ENCODE measurements at regions not wholly inside any gene's neighbourhood (a gene's known extent, or its start where the extent isn't known, plus 50 kb on each side); places are given as distances from the start of the nearest gene placed in this dataset.
A peak's percentile ranks its signal among the peaks of the same experiment; 100 is the strongest.

DNA sequence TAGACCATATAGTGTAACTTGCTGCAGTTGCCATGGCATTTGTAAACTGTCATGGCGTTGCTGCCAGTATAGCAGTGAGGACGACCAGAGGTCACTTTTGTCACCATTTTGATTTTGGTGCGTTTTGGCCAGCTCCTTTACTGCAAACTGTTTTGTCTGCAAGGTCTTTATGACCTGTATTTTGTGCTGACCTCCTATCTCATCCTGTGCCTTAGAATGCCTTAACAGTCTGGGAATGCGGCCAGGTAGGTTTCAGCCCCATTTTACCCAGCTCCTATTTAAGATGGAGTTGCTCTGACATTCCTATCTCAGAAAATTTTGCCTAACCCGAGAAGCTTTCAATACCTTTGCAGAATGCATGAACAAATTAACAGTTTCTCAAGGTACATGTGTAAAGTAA, 914.4 kb upstream of the ACO1 start:
- H4K8ac ChIP-seq (ENCODE audit: low read depth, low read length): no peak overlapping the region
- peaks cover 6 to 12% of the 10 kb centered on the region in 2 experiments for H3K4me1 ChIP-seq (ENCODE audit: control insufficient read depth in 1 of 2, insufficient read depth in 2 of 2, low read length in 2 of 2)
- peak overlapping the region; percentile 12 for H2BK5ac ChIP-seq (ENCODE audit: low read depth, low read length, poor library complexity)
- H3K14ac ChIP-seq (ENCODE audit: low read length): no peak overlapping the region
- H2AK5ac ChIP-seq (ENCODE audit: low read length): no peak overlapping the region
- H3K36me3 ChIP-seq (ENCODE audit: control insufficient read depth in 1 of 2, insufficient read depth in 2 of 2, low read length in 2 of 2): no peaks in the 10 kb centered on the region
- H2BK120ac ChIP-seq (ENCODE audit: insufficient read depth, low read length, poor library complexity): no peak overlapping the region
- H3K18ac ChIP-seq (ENCODE audit: low read length): no peak overlapping the region
- H4K91ac ChIP-seq (ENCODE audit: low read depth, low read length): peak overlapping the region; percentile 79
- H2BK12ac ChIP-seq (ENCODE audit: low read length): no peak overlapping the region
- H3K9me3 ChIP-seq (ENCODE audit: insufficient read depth, low read depth, low read length): no peaks in the 10 kb centered on the region
- peak overlapping the region; percentile 70 for H3K27ac ChIP-seq (ENCODE audit: low read depth, low read length)
- no CpG with 5 or more reads among the region's 5 CpGs for WGBS (ENCODE audit: extremely low coverage, insufficient coverage, insufficient read length)
- no peak overlapping the region for H2AFZ ChIP-seq (ENCODE audit: insufficient read depth, low read length, poor library complexity)
- no peak overlapping the region for H3K23ac ChIP-seq (ENCODE audit: low read length)
- H3K4me2 ChIP-seq (ENCODE audit: low read length): peak overlapping the region; percentile 47
- H3K4ac ChIP-seq (ENCODE audit: low read depth, low read length): no peak overlapping the region
- peaks cover 6% of the 10 kb centered on the region for H3K79me1 ChIP-seq (ENCODE audit: low read length)
- no peaks in the 10 kb centered on the region for H3K27me3 ChIP-seq (ENCODE audit: insufficient read depth, low read length)
- peak; percentile 10 to 47 for DNase-seq
- no peak overlapping the region for H3K4me3 ChIP-seq (ENCODE audit: low read depth, low read length)
- no peaks in the 10 kb centered on the region for H3K79me2 ChIP-seq (ENCODE audit: control insufficient read depth, insufficient read depth, low read length, poor library complexity)
- H3K9ac ChIP-seq (ENCODE audit: low read length): no peak overlapping the region
- no peak overlapping the region for H4K12ac ChIP-seq (ENCODE audit: low read depth, low read length)

DNA sequence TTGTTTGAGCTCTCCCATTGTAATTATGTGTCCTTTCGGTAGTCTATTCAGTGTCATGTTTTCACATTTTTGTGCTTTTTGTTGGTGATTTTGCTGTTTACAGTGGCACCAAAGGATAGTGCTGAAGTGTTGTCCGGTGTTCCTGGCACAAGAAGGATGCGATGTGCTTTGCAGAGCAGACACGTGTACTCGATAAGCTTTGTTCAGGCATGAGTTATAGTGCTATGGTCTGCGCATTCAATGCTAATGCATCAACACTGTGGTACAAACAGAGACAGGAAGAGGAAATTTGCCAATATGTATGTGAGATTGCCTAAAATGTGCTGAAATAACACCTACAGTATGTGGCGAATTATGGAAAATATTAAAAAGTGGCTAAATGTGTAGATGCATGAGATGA, 913.4 kb upstream of the ACO1 start:
- no peaks in the 10 kb centered on the region for H3K79me2 ChIP-seq (ENCODE audit: control insufficient read depth, insufficient read depth, low read length, poor library complexity)
- no peak overlapping the region for H3K4ac ChIP-seq (ENCODE audit: low read depth, low read length)
- H3K14ac ChIP-seq (ENCODE audit: low read length): no peak overlapping the region
- H3K36me3 ChIP-seq (ENCODE audit: control insufficient read depth in 1 of 2, insufficient read depth in 2 of 2, low read length in 2 of 2): no peaks in the 10 kb centered on the region
- H4K12ac ChIP-seq (ENCODE audit: low read depth, low read length): no peak overlapping the region
- peaks cover 6 to 12% of the 10 kb centered on the region in 2 experiments for H3K4me1 ChIP-seq (ENCODE audit: control insufficient read depth in 1 of 2, insufficient read depth in 2 of 2, low read length in 2 of 2)
- H3K9me3 ChIP-seq (ENCODE audit: insufficient read depth, low read depth, low read length): no peaks in the 10 kb centered on the region
- H3K4me2 ChIP-seq (ENCODE audit: low read length): no peak overlapping the region
- H3K18ac ChIP-seq (ENCODE audit: low read length): no peak overlapping the region
- peak overlapping the region; percentile 2 for H2BK12ac ChIP-seq (ENCODE audit: low read length)
- H3K23ac ChIP-seq (ENCODE audit: low read length): no peak overlapping the region
- no CpG with 5 or more reads among the region's 7 CpGs for WGBS (ENCODE audit: extremely low coverage, insufficient coverage, insufficient read length)
- H4K8ac ChIP-seq (ENCODE audit: low read depth, low read length): no peak overlapping the region
- H3K27ac ChIP-seq (ENCODE audit: low read depth, low read length): no peak overlapping the region
- peak overlapping the region; percentile 8 for H2BK120ac ChIP-seq (ENCODE audit: insufficient read depth, low read length, poor library complexity)
- no peak overlapping the region for H4K91ac ChIP-seq (ENCODE audit: low read depth, low read length)
- no peak for DNase-seq
- H3K4me3 ChIP-seq (ENCODE audit: low read depth, low read length): no peak overlapping the region
- no peak overlapping the region for H2AFZ ChIP-seq (ENCODE audit: insufficient read depth, low read length, poor library complexity)
- no peak overlapping the region for H2AK5ac ChIP-seq (ENCODE audit: low read length)
- no peak overlapping the region for H3K9ac ChIP-seq (ENCODE audit: low read length)
- H3K79me1 ChIP-seq (ENCODE audit: low read length): peaks cover 6% of the 10 kb centered on the region
- H3K27me3 ChIP-seq (ENCODE audit: insufficient read depth, low read length): no peaks in the 10 kb centered on the region
- no peak overlapping the region for H2BK5ac ChIP-seq (ENCODE audit: low read depth, low read length, poor library complexity)

DNA sequence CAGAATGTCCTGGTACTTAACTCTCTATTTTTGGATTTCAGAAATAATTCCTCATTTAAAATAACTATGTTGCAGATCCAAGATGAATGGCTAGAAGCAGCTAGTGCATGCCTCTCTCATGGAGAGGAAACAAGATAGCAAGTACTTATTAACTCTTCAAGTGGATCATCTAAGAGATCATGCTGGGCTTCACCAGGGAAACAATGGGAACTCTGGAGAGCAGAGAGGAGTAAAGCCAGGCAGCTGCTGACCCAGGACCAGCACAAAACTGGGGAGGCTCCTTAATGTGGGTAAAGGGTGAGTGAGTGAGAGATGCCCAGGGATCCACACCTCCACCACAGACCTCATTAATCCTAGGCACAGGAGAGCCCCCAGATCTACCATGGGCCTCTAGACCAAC, 897.8 kb upstream of the ACO1 start:
- H3K9ac ChIP-seq (ENCODE audit: low read length): no peak overlapping the region

DNA sequence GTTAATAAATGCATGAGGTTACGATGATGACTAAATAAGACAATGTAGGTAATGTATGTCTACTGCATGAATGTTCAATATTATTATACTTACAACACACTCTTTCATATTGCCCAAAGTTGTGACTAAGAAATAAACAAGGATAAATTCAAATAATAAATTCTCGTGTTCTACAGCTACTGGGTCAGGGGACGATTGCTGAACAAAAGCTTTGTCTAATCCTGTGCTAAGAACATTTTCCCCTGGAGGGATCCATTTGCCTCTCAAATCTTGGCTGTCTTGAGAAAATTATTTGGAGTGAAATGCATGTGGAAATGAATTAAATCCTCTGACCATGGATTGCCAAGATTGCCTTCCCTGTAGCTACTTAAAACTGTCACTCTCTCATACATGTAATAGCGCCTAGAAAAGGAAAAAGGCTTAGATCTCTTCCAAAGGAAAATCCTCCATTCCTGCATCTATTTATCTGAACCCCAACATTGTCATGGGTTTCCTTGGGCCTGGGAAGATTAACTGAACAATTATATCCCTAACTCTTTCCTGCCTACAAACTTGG, 893.8 kb upstream of the ACO1 start:
- Histone ChIP-seq H3K79me1 (ENCODE audit: low read length) (no peaks in the 10 kb centered on the region), H2BK5ac (ENCODE audit: low read depth, low read length, poor library complexity) (no peak overlapping the region), H3K27ac (ENCODE audit: low read depth, low read length) (no peak overlapping the region), H3K79me2 (ENCODE audit: control insufficient read depth, insufficient read depth, low read length, poor library complexity) (no peaks in the 10 kb centered on the region), H4K91ac (ENCODE audit: low read depth, low read length) (no peak overlapping the region), H3K4ac (ENCODE audit: low read depth, low read length) (no peak overlapping the region), H3K4me3 (ENCODE audit: low read depth, low read length) (no peak overlapping the region), H3K23ac (ENCODE audit: low read length) (no peak overlapping the region), H2AFZ (ENCODE audit: insufficient read depth, low read length, poor library complexity) (no peak overlapping the region), H2AK5ac (ENCODE audit: low read length) (no peak overlapping the region), H3K27me3 (ENCODE audit: insufficient read depth, low read length) (no peaks in the 10 kb centered on the region), H4K8ac (ENCODE audit: low read depth, low read length) (no peak overlapping the region), H3K9ac (ENCODE audit: low read length) (no peak overlapping the region), H3K18ac (ENCODE audit: low read length) (no peak overlapping the region), H3K36me3 (ENCODE audit: control insufficient read depth in 1 of 2, insufficient read depth in 2 of 2, low read length in 2 of 2) (no peaks in the 10 kb centered on the region), H3K4me2 (ENCODE audit: low read length) (no peak overlapping the region), H3K14ac (ENCODE audit: low read length) (no peak overlapping the region), H2BK12ac (ENCODE audit: low read length) (no peak overlapping the region), H2BK120ac (ENCODE audit: insufficient read depth, low read length, poor library complexity) (no peak overlapping the region), H3K4me1 (ENCODE audit: control insufficient read depth in 1 of 2, insufficient read depth in 2 of 2, low read length in 2 of 2) (no peaks in the 10 kb centered on the region), H4K12ac (ENCODE audit: low read depth, low read length) (no peak overlapping the region), H3K9me3 (ENCODE audit: insufficient read depth, low read depth, low read length) (no peaks in the 10 kb centered on the region)
- no peak for DNase-seq
- WGBS (ENCODE audit: extremely low coverage, insufficient coverage, insufficient read length): no CpG with 5 or more reads among the region's 4 CpGs

More for the DNA sequence above, 897.8 kb upstream of the ACO1 start:
- no peaks in the 10 kb centered on the region for H3K4me1 ChIP-seq (ENCODE audit: control insufficient read depth in 1 of 2, insufficient read depth in 2 of 2, low read length in 2 of 2)
- no peak overlapping the region for H4K8ac ChIP-seq (ENCODE audit: low read depth, low read length)
- DNase-seq: no peak
- no peaks in the 10 kb centered on the region for H3K36me3 ChIP-seq (ENCODE audit: control insufficient read depth in 1 of 2, insufficient read depth in 2 of 2, low read length in 2 of 2)
- H2BK120ac ChIP-seq (ENCODE audit: insufficient read depth, low read length, poor library complexity): no peak overlapping the region
- no peak overlapping the region for H4K12ac ChIP-seq (ENCODE audit: low read depth, low read length)
- H3K79me2 ChIP-seq (ENCODE audit: control insufficient read depth, insufficient read depth, low read length, poor library complexity): no peaks in the 10 kb centered on the region
- H3K79me1 ChIP-seq (ENCODE audit: low read length): no peaks in the 10 kb centered on the region
- no peak overlapping the region for H3K18ac ChIP-seq (ENCODE audit: low read length)
- no peak overlapping the region for H3K4me3 ChIP-seq (ENCODE audit: low read depth, low read length)
- H2AK5ac ChIP-seq (ENCODE audit: low read length): no peak overlapping the region
- H3K4me2 ChIP-seq (ENCODE audit: low read length): no peak overlapping the region
- no peak overlapping the region for H2BK12ac ChIP-seq (ENCODE audit: low read length)
- H3K4ac ChIP-seq (ENCODE audit: low read depth, low read length): no peak overlapping the region
- H3K27me3 ChIP-seq (ENCODE audit: insufficient read depth, low read length): no peaks in the 10 kb centered on the region
- H3K14ac ChIP-seq (ENCODE audit: low read length): no peak overlapping the region
- H2BK5ac ChIP-seq (ENCODE audit: low read depth, low read length, poor library complexity): no peak overlapping the region
- H2AFZ ChIP-seq (ENCODE audit: insufficient read depth, low read length, poor library complexity): no peak overlapping the region
- no peak overlapping the region for H3K27ac ChIP-seq (ENCODE audit: low read depth, low read length)
- H3K23ac ChIP-seq (ENCODE audit: low read length): no peak overlapping the region
- H3K9me3 ChIP-seq (ENCODE audit: insufficient read depth, low read depth, low read length): no peaks in the 10 kb centered on the region
- H4K91ac ChIP-seq (ENCODE audit: low read depth, low read length): no peak overlapping the region
